Upper lobe of left lung (tissue), 6 donors: ENCODE measurements at regions not wholly inside any gene's neighbourhood (a gene's known extent, or its start where the extent isn't known, plus 50 kb on each side); places are given as distances from the start of the nearest gene placed in this dataset.

ENCODE experiments used
- ATAC-seq, 2 donors: fragments of 200-7000 bp; cut with Tn5 transposase; one replicate each; pipeline ENCODE4 v1.9.1; 2022; ENCODE audit warnings: mild to moderate bottlenecking in 2 of 2, moderate library complexity in 2 of 2; ENCODE audit not compliant: low FRiP score in 2 of 2
- DNase-seq, 2 donors: peaks; one replicate each; pipeline ENCODE4 v3.0.0-alpha.2; 2019 to 2020
- H3K27ac ChIP-seq, 4 donors: fragments of 200-600 bp; sonication (generic); one replicate each; pipeline ENCODE4 v1.5.1; 2016 to 2019
- H3K27me3 ChIP-seq, 4 donors: fragments of 200-600 bp; sonication (generic); one replicate each; pipeline ENCODE4 v1.5.1; 2017 to 2019
- H3K36me3 ChIP-seq, 4 donors: fragments of 200-600 bp; sonication (generic); one replicate each; pipeline ENCODE4 v1.5.1; 2016 to 2019
- H3K4me1 ChIP-seq, 4 donors: fragments of 200-600 bp; sonication (generic); one replicate each; pipeline ENCODE4 v1.5.1; 2018 to 2019
- H3K4me3 ChIP-seq, 4 donors: fragments of 200-600 bp; sonication (generic); one replicate each; pipeline ENCODE4 v1.5.1; 2017 to 2019; ENCODE audit warnings: mild to moderate bottlenecking in 2 of 4, moderate library complexity in 1 of 4
- H3K9me3 ChIP-seq, 4 donors: fragments of 200-600 bp; sonication (generic); one replicate each; pipeline ENCODE4 v1.5.1; 2018 to 2019
- CTCF ChIP-seq, 6 experiments: fragments of 450-650 bp in 4 of 6; fragments of 200-600 bp in 2 of 6; sonication (generic) in 2 of 6; IDR thresholded peaks; one replicate each; pipeline ENCODE4 v1.5.1; 2016 to 2019; ENCODE audit warnings: antibody characterized with exemption in 6 of 6
- EP300 ChIP-seq, 4 donors: sonication (generic); formaldehyde crosslinking; IDR thresholded peaks; one replicate each; pipeline ENCODE4 v1.5.1; 2017; ENCODE audit warnings: antibody characterized with exemption in 4 of 4, control low read depth in 2 of 4
- POLR2A ChIP-seq, 4 donors: fragments of 450-650 bp; IDR thresholded peaks; one replicate each; pipeline ENCODE4 v1.5.1; 2016 to 2017; ENCODE audit warnings: antibody characterized with exemption in 4 of 4, mild to moderate bottlenecking in 2 of 4
- POLR2AphosphoS5 ChIP-seq, 2 donors: sonication (generic); formaldehyde crosslinking; IDR thresholded peaks; one replicate each; pipeline ENCODE4 v1.5.1; 2017; ENCODE audit warnings: antibody characterized with exemption in 2 of 2
- WGBS, 2 donors: methylation state at CpG; one replicate each; pipeline ENCODE4 v1.1.5; 2017 to 2018; 5-methylcytosine and 5-hydroxymethylcytosine counted together
- donor health status: DM: no; HTN: no; CAD: no; lungs with moderate emphysema.
- donor health status: DM: no; HTN: yes; CAD: no; lungs with severe emphysema.

GRCh38 chrX:138777230-138777629, 65.7 kb upstream of the FGF13 start:
- 64 to 100% methylated on average over 2 to 3 of the region's 3 CpGs for WGBS, 2 donors
- ATAC-seq = no peak
- DNase-seq = no peak
- Histone ChIP-seq H3K9me3 (no peaks in the 10 kb centered on the region), H3K27ac (no peak overlapping the region), H3K27me3 (no peaks in the 10 kb centered on the region), H3K4me3 (no peak overlapping the region), H3K36me3 (no peaks in the 10 kb centered on the region), H3K4me1 (no peaks in the 10 kb centered on the region)
- TF ChIP-seq POLR2AphosphoS5 (IDR thresholded peaks at IDR 0.05) (no peak), POLR2A (IDR thresholded peaks at IDR 0.05) (no peak), EP300 (IDR thresholded peaks at IDR 0.05) (no peak), CTCF (IDR thresholded peaks at IDR 0.05) (no peak)

- no peaks in the 10 kb centered on the region for H3K27me3 ChIP-seq
- WGBS, 2 donors = 9 to 10% methylated on average over 5 of the region's 5 CpGs
- H3K36me3 ChIP-seq = no peaks in the 10 kb centered on the region
- no peak for DNase-seq
- H3K27ac ChIP-seq = no peak overlapping the region
- ATAC-seq = no peak
- TF ChIP-seq POLR2A (IDR thresholded peaks at IDR 0.05) = no peak
- TF ChIP-seq POLR2AphosphoS5 (IDR thresholded peaks at IDR 0.05) = no peak
- peak in 4 of 6 experiments; percentile 7 to 31 (median 18) for TF ChIP-seq CTCF (IDR thresholded peaks at IDR 0.05)
- H3K9me3 ChIP-seq = no peaks in the 10 kb centered on the region
- no peaks in the 10 kb centered on the region for H3K4me1 ChIP-seq
- no peak overlapping the region for H3K4me3 ChIP-seq
Observed at GRCh38 chrX:138775517-138775916, 64.0 kb upstream of the FGF13 start.

GRCh38 chrX:138771047-138771446, 59.5 kb upstream of the FGF13 start:
- no peaks in the 10 kb centered on the region for H3K4me1 ChIP-seq
- no peak for DNase-seq
- no peak for ATAC-seq
- no peaks in the 10 kb centered on the region for H3K36me3 ChIP-seq
- TF ChIP-seq POLR2A (IDR thresholded peaks at IDR 0.05) (no peak), POLR2AphosphoS5 (IDR thresholded peaks at IDR 0.05) (no peak), EP300 (IDR thresholded peaks at IDR 0.05) (no peak), CTCF (IDR thresholded peaks at IDR 0.05) (no peak)
- no peak overlapping the region for H3K4me3 ChIP-seq
- no peak overlapping the region for H3K27ac ChIP-seq
- no peaks in the 10 kb centered on the region for H3K27me3 ChIP-seq
- H3K9me3 ChIP-seq = no peaks in the 10 kb centered on the region
- WGBS, 2 donors = 58 to 77% methylated on average over 2 of the region's 2 CpGs

GRCh38 chrX:138769918-138770317, 58.4 kb upstream of the FGF13 start:
- no peaks in the 10 kb centered on the region for H3K36me3 ChIP-seq
- H3K27me3 ChIP-seq = no peaks in the 10 kb centered on the region
- no peak for TF ChIP-seq POLR2A (IDR thresholded peaks at IDR 0.05)
- TF ChIP-seq CTCF (IDR thresholded peaks at IDR 0.05) = no peak
- TF ChIP-seq POLR2AphosphoS5 (IDR thresholded peaks at IDR 0.05) = no peak
- TF ChIP-seq EP300 (IDR thresholded peaks at IDR 0.05) = no peak
- WGBS, 2 donors = 67 to 71% methylated on average over 2 of the region's 2 CpGs
- no peak for ATAC-seq
- no peaks in the 10 kb centered on the region for H3K4me1 ChIP-seq
- DNase-seq = no peak
- no peak overlapping the region for H3K27ac ChIP-seq
- no peak overlapping the region for H3K4me3 ChIP-seq
- no peaks in the 10 kb centered on the region for H3K9me3 ChIP-seq

GRCh38 chrX:138765051-138765450, 53.5 kb upstream of the FGF13 start:
- 74 to 88% methylated on average over 1 of the region's 1 CpG for WGBS, 2 donors
- Histone ChIP-seq H3K27ac (no peak overlapping the region), H3K36me3 (no peaks in the 10 kb centered on the region), H3K4me3 (no peak overlapping the region), H3K27me3 (no peaks in the 10 kb centered on the region), H3K9me3 (no peaks in the 10 kb centered on the region), H3K4me1 (no peaks in the 10 kb centered on the region)
- ATAC-seq = peak in 1 of 2 donors; percentile 58
- TF ChIP-seq EP300 (IDR thresholded peaks at IDR 0.05) (no peak), POLR2AphosphoS5 (IDR thresholded peaks at IDR 0.05) (no peak), POLR2A (IDR thresholded peaks at IDR 0.05) (no peak), CTCF (IDR thresholded peaks at IDR 0.05) (no peak)
- no peak for DNase-seq
